ENCODE measurements at regions not wholly inside any gene's neighbourhood (a gene's known extent, or its start where the extent isn't known, plus 50 kb on each side); places are given as distances from the start of the nearest gene placed in this dataset.

DNA sequence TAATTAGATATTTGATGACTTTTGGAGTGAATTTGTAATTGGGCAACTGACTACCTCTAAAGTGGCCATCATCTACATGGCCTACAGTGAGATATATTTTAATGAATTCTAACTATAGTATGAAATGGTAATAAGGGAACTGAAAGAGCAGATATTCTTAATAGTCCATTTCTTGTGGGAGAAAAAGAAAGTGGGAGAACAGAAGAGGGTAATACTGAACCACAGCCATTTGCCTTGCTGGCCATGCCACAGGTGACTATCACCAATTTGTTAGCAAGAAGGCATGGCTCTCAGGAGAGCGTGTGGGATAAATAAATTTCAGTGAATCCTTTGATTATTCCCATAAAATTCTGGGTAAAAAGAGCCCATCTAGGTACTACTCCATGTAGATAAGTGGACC, 1074.0 kb upstream of the MAP3K7 start:
- TF ChIP-seq, protein P1, sequence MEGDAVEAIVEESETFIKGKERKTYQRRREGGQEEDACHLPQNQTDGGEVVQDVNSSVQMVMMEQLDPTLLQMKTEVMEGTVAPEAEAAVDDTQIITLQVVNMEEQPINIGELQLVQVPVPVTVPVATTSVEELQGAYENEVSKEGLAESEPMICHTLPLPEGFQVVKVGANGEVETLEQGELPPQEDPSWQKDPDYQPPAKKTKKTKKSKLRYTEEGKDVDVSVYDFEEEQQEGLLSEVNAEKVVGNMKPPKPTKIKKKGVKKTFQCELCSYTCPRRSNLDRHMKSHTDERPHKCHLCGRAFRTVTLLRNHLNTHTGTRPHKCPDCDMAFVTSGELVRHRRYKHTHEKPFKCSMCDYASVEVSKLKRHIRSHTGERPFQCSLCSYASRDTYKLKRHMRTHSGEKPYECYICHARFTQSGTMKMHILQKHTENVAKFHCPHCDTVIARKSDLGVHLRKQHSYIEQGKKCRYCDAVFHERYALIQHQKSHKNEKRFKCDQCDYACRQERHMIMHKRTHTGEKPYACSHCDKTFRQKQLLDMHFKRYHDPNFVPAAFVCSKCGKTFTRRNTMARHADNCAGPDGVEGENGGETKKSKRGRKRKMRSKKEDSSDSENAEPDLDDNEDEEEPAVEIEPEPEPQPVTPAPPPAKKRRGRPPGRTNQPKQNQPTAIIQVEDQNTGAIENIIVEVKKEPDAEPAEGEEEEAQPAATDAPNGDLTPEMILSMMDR (IDR thresholded peaks at IDR 0.05; ENCODE audit: low read length) = no peak
- no peak for TF ChIP-seq EZH2phosphoT487 (IDR thresholded peaks at IDR 0.05; ENCODE audit: low read length)

All from MM.1S (cell line).